ENCODE measurements at regions not wholly inside any gene's neighbourhood (a gene's known extent, or its start where the extent isn't known, plus 50 kb on each side); places are given as distances from the start of the nearest gene placed in this dataset.
"Not testable (repeated sequence)": the region's sequence is repeated elsewhere in the genome, so short reads cannot be mapped to it uniquely, and the experiment has no call there.

GRCh38 chr14:87034680-87035079 is 958.3 kb downstream of the GALC start:
- DNase-seq, result no peak

- no peak for DNase-seq
These were observed 962.8 kb downstream of the GALC start for GRCh38 chr14:87030197-87030596.

DNA sequence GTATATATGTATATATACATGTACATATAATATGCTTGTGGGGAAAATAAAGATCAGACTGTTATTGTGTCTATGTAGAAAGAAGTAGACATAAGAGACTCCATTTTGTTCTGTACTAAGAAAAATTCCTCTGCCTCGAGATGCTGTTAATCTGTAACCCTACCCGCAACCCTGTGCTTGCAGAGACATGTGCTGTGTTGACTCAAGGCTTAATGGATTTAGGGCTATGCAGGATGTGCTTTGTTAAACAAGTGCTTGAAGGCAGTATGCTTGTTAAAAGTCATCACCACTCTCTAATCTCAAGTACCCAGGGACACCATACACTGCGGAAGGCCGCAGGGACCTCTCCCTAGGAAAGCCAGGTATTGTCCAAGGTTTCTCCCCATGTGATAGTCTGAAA is 972.9 kb downstream of the GALC start:
- not testable (repeated sequence) for DNase-seq

DNA sequence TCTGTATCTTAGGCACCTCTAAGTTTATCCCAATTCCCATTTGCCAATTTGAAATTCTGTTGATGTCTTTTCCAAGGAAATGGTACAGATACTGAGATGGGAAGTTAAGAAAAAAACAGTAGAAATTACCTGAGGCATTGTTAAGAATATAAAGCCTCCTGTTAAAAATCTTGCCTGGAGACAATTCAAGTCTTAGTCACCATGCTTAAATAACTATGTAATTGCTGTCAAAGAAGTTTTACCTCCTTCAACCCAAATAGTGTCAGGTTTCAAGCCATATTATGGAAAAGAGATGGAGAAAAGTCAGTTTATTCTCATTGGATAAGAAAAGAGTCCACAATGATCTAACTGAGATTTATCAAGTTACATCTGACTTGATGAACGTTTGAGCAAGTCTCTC is 974.7 kb downstream of the GALC start:
- no peak for DNase-seq

- DNase-seq, result no peak
These were observed 975.6 kb downstream of the GALC start for GRCh38 chr14:87017335-87017734.

- DNase-seq, result no peak
These were observed 978.1 kb downstream of the GALC start for GRCh38 chr14:87014856-87015255.

GRCh38 chr14:87013583-87013982 is 979.4 kb downstream of the GALC start:
- DNase-seq, result no peak

DNA sequence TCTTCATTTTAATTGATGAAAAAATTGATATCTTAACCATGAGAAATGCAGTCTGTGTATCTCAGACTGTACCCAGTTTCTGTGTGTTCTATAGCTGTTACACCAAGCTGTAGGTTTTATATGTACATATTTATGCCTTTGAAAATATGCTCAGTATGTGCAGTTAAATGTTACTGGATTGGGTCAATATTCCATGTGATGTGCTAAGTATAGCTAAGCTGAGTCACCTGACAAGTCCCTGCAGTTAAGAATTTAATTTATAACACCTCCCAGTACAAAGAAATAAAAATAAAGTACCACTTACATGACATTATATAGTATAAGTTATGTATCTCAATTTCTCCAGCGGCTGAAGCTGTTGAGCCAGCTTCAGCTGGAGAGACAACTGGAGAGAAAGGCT is 984.0 kb downstream of the GALC start:
- no peak for DNase-seq

GRCh38 chr14:87005280-87005679 is 987.7 kb downstream of the GALC start:
- no peak for DNase-seq

GRCh38 chr14:87002776-87003175 is 990.2 kb downstream of the GALC start:
- no peak for DNase-seq

- no peak for DNase-seq
These were observed 991.6 kb downstream of the GALC start for GRCh38 chr14:87001333-87001732.

- no peak for DNase-seq
These were observed 992.9 kb downstream of the GALC start for GRCh38 chr14:87000081-87000480.

- no peak for DNase-seq
These were observed 993.9 kb downstream of the GALC start for GRCh38 chr14:86999036-86999435.

- no peak for DNase-seq
These were observed 995.7 kb downstream of the GALC start for GRCh38 chr14:86997271-86997670.

DNA sequence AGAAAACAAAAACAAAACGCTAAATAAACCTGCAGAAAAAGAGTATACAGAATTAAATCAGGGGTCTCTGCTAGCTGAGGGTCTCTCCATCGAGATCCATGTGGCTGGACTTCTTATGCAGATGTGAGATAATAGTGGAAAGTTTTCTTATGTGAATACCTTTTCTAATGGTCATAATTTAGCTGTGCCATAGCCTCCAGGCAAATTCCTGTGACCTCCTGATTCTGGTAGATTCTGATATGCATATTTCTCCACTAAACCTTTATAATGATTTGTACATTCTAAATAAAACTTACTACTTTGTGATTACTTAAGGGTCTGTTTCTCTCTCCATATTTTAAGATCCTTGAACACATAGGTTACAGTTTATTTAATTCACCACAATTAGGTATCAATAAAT is 1002.6 kb downstream of the GALC start:
- no peak for DNase-seq

GRCh38 chr14:86989285-86989684 is 1003.7 kb downstream of the GALC start:
- DNase-seq, result no peak

DNA sequence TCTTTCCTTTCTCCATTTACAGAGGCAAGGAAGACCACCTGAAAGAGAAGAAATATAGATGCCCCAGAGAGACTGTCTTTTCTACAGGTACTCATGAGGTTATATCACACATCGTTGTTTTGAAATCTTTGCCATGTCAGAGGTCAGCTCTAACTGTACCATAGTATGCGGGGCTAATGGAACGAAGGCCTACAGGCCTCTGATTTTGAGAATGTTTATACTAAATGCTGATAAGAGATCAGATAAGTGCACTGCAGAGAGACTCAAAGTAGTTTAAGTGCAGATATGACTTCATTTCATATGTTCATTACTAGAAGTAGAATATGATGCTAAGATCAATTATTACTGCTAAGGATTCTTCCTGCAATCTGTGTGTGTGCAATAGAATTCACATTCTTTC is 1005.0 kb downstream of the GALC start:
- no peak for DNase-seq

GRCh38 chr14:86973177-86973576 is 1019.8 kb downstream of the GALC start:
- no peak for DNase-seq

- DNase-seq, result no peak
These were observed 1021.7 kb downstream of the GALC start for GRCh38 chr14:86971292-86971691.

GRCh38 chr14:86961106-86961716 is 1031.8 kb downstream of the GALC start:
- no peak for DNase-seq

- DNase-seq, result no peak
These were observed 1037.1 kb downstream of the GALC start for GRCh38 chr14:86955771-86956354.

DNA sequence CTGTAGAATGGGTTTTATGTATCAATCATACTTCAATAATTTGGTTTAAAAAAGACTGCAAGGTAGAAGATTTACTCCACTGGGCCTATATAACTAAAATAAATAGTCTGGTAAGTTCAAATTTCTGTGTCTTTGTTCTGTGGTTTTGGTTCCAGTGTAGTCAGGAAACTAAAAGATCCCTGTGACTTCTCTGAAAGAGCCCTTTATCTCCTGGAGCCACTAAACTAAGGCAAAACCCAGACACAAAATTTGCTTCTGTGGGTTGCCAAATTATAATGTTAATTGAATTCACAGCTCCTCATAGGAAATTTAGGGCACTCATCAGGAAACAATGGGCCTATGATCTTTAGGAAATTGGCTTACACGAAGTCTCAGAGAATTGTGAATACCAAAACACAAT is 1038.4 kb downstream of the GALC start:
- no peak for DNase-seq

GRCh38 chr14:86946446-86946845 is 1046.5 kb downstream of the GALC start:
- DNase-seq, result no peak

GRCh38 chr14:86944434-86944833 is 1048.5 kb downstream of the GALC start:
- DNase-seq, result no peak
